Parathyroid adenoma (tissue), 2 donors: ENCODE measurements at regions not wholly inside any gene's neighbourhood (a gene's known extent, or its start where the extent isn't known, plus 50 kb on each side); places are given as distances from the start of the nearest gene placed in this dataset.
"Not testable (repeated sequence)": the region's sequence is repeated elsewhere in the genome, so short reads cannot be mapped to it uniquely, and the experiment has no call there.

ENCODE experiments used
- H2AFZ ChIP-seq: fragments of 300-600 bp; sonication (generic); one replicate; pipeline ENCODE4 v1.7.0; 2017; ENCODE audit warnings: antibody characterized with exemption, mild to moderate bottlenecking
- H3K27ac ChIP-seq: fragments of 300-600 bp; sonication (generic); one replicate; pipeline ENCODE4 v1.7.0; 2017
- H3K27me3 ChIP-seq: fragments of 300-600 bp; sonication (generic); one replicate; pipeline ENCODE4 v1.7.0; 2017; ENCODE audit warnings: low read length; ENCODE audit not compliant: control insufficient read depth, insufficient read depth
- H3K36me3 ChIP-seq: fragments of 300-600 bp; sonication (generic); one replicate; pipeline ENCODE4 v1.7.0; 2017; ENCODE audit warnings: low read length; ENCODE audit not compliant: control insufficient read depth, insufficient read depth
- H3K4me1 ChIP-seq: fragments of 300-600 bp; sonication (generic); one replicate; pipeline ENCODE4 v1.7.0; 2017; ENCODE audit warnings: control low read depth
- H3K4me2 ChIP-seq: fragments of 300-600 bp; sonication (generic); one replicate; pipeline ENCODE4 v1.7.0; 2017; ENCODE audit warnings: low read length
- H3K4me3 ChIP-seq: fragments of 300-600 bp; sonication (generic); one replicate; pipeline ENCODE4 v1.7.0; 2017; ENCODE audit warnings: low read depth, low read length
- H3K79me2 ChIP-seq: fragments of 300-600 bp; sonication (generic); one replicate; pipeline ENCODE4 v1.7.0; 2017; ENCODE audit warnings: control low read depth
- H3K9ac ChIP-seq: fragments of 300-600 bp; sonication (generic); one replicate; pipeline ENCODE4 v1.7.0; 2017; ENCODE audit warnings: mild to moderate bottlenecking
- H3K9me3 ChIP-seq: fragments of 300-600 bp; sonication (generic); one replicate; pipeline ENCODE4 v1.7.0; 2017; ENCODE audit warnings: low read length; ENCODE audit not compliant: control insufficient read depth
- CTCF ChIP-seq: fragments of 300-600 bp; sonication (generic); IDR thresholded peaks from one replicate; pipeline ENCODE4 v1.7.0; 2017; ENCODE audit warnings: antibody characterized with exemption, mild to moderate bottlenecking
- donor health status: primary hyperparathyroidism.

GRCh38 chr4:147110473-147111367 is 165.1 kb upstream of the TTC29 start:
- Histone ChIP-seq H3K4me2 (no peak overlapping the region), H3K9ac (no peak overlapping the region)

GRCh38 chr4:147112196-147112595 is 166.5 kb upstream of the TTC29 start:
- not testable (repeated sequence) for H2AFZ ChIP-seq, H3K36me3 ChIP-seq, H3K9me3 ChIP-seq, H3K27me3 ChIP-seq, H3K79me2 ChIP-seq, H3K27ac ChIP-seq, H3K4me2 ChIP-seq, H3K4me3 ChIP-seq, H3K4me1 ChIP-seq, H3K9ac ChIP-seq

More at GRCh38 chr4:147110473-147111367, 165.1 kb upstream of the TTC29 start:
- no peak for TF ChIP-seq CTCF
- no peak overlapping the region for H3K4me3 ChIP-seq
- no peaks in the 10 kb centered on the region for H3K9me3 ChIP-seq
- H2AFZ ChIP-seq = no peak overlapping the region
- no peaks in the 10 kb centered on the region for H3K4me1 ChIP-seq
- H3K27me3 ChIP-seq = no peaks in the 10 kb centered on the region
- no peaks in the 10 kb centered on the region for H3K36me3 ChIP-seq
- H3K79me2 ChIP-seq = no peaks in the 10 kb centered on the region
- no peak overlapping the region for H3K27ac ChIP-seq

- Histone ChIP-seq H3K9me3 (no peaks in the 10 kb centered on the region), H3K4me2 (no peak overlapping the region), H3K36me3 (no peaks in the 10 kb centered on the region), H2AFZ (peak overlapping the region; percentile 7), H3K27ac (no peak overlapping the region), H3K27me3 (no peaks in the 10 kb centered on the region), H3K4me1 (peaks cover 7% of the 10 kb centered on the region), H3K79me2 (no peaks in the 10 kb centered on the region), H3K4me3 (no peak overlapping the region), H3K9ac (no peak overlapping the region)
- no peak for TF ChIP-seq CTCF
Measured at GRCh38 chr4:147117431-147117830, 171.8 kb upstream of the TTC29 start.

- Histone ChIP-seq H3K36me3 (no peaks in the 10 kb centered on the region), H2AFZ (no peak overlapping the region), H3K27me3 (no peaks in the 10 kb centered on the region), H3K9ac (no peak overlapping the region), H3K27ac (no peak overlapping the region), H3K79me2 (no peaks in the 10 kb centered on the region), H3K4me2 (no peak overlapping the region), H3K4me3 (no peak overlapping the region), H3K4me1 (peaks cover 7% of the 10 kb centered on the region), H3K9me3 (no peaks in the 10 kb centered on the region)
- no peak for TF ChIP-seq CTCF
Measured at GRCh38 chr4:147118528-147118927, 172.9 kb upstream of the TTC29 start.

- Histone ChIP-seq H2AFZ (no peak overlapping the region), H3K27ac (no peak overlapping the region), H3K27me3 (no peaks in the 10 kb centered on the region), H3K4me1 (no peaks in the 10 kb centered on the region), H3K4me2 (no peak overlapping the region), H3K79me2 (no peaks in the 10 kb centered on the region), H3K9me3 (no peaks in the 10 kb centered on the region), H3K4me3 (no peak overlapping the region), H3K9ac (no peak overlapping the region), H3K36me3 (no peaks in the 10 kb centered on the region)
- no peak for TF ChIP-seq CTCF
Measured at GRCh38 chr4:147122685-147123084, 177.0 kb upstream of the TTC29 start.
